WTC11 (cell line): ENCODE measurements at regions not wholly inside any gene's neighbourhood (a gene's known extent, or its start where the extent isn't known, plus 50 kb on each side); places are given as distances from the start of the nearest gene placed in this dataset.

Experiments used
- SMAD3 ChIP-seq: sonication (generic); formaldehyde crosslinking; IDR thresholded peaks from 2 replicates; pipeline ENCODE4 v1.8.0; 2022; ENCODE audit warnings: missing genetic modification reagents, mild to moderate bottlenecking, borderline replicate concordance
- ZNF263 ChIP-seq: sonication (generic); formaldehyde crosslinking; IDR thresholded peaks from 2 replicates; pipeline ENCODE4 v1.8.1; 2022; ENCODE audit warnings: low read depth, mild to moderate bottlenecking, moderate library complexity, missing genetic modification reagents
- TF ChIP-seq, protein P1 (sequence below): fragments of 200-600 bp; IDR thresholded peaks from 2 replicates; pipeline ENCODE4 v1.8.0; 2022; ENCODE audit warnings: antibody characterized with exemption
- TF ChIP-seq, protein P2 (sequence below): fragments of 250-450 bp; sonication (Bioruptor Pico); IDR thresholded peaks from 2 replicates; pipeline ENCODE4 v1.9.0; 2021; ENCODE audit warnings: mild to moderate bottlenecking

DNA sequence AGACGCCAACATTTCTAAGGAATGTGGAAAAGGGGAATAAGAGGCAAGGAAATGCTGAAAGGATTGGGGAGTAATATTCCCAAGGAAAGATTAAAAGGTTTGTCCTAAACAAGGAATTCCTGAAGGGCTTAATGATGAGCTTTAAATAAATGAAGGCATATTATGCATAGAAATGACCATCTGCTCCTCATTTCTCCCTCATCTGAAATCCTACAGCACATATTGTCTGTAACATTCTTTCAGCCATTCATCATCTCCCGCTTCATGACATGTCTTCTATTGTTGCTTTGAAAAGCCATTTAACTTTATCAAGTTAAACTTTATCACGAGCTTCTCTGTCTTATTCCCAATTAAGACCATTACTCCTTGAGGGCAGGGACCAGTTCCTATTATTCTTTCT is 608.7 kb upstream of the PLXNA2 start:
- TF ChIP-seq, protein P1, sequence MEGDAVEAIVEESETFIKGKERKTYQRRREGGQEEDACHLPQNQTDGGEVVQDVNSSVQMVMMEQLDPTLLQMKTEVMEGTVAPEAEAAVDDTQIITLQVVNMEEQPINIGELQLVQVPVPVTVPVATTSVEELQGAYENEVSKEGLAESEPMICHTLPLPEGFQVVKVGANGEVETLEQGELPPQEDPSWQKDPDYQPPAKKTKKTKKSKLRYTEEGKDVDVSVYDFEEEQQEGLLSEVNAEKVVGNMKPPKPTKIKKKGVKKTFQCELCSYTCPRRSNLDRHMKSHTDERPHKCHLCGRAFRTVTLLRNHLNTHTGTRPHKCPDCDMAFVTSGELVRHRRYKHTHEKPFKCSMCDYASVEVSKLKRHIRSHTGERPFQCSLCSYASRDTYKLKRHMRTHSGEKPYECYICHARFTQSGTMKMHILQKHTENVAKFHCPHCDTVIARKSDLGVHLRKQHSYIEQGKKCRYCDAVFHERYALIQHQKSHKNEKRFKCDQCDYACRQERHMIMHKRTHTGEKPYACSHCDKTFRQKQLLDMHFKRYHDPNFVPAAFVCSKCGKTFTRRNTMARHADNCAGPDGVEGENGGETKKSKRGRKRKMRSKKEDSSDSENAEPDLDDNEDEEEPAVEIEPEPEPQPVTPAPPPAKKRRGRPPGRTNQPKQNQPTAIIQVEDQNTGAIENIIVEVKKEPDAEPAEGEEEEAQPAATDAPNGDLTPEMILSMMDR = no peak
- no peak for TF ChIP-seq SMAD3 (CRISPR knock-in tag)
- TF ChIP-seq, protein P2, sequence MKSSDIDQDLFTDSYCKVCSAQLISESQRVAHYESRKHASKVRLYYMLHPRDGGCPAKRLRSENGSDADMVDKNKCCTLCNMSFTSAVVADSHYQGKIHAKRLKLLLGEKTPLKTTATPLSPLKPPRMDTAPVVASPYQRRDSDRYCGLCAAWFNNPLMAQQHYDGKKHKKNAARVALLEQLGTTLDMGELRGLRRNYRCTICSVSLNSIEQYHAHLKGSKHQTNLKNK (CRISPR knock-in tag) = no peak
- TF ChIP-seq ZNF263 (CRISPR knock-in tag) = no peak
